ENCODE measurements at regions not wholly inside any gene's neighbourhood (a gene's known extent, or its start where the extent isn't known, plus 50 kb on each side); places are given as distances from the start of the nearest gene placed in this dataset.

DNA sequence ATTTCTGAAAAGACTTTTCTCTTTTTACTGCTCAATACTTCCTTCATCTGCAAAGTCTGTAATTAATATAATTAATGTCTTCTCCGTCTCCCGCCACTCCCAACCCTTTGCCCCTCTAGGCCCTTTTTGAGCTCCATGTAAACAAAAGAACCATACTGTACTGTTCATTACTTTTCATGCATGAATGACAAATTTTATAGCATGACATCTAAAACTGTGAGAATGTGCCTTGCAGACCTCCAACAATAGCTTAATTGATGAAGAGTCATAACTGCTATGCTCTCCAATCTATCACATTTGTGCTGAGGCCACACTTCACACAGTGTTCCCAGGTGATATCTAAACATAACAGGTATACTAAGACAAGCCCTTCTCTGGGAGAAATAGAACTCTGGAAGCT is 1122.7 kb upstream of the ATXN7L3B start:
- Mint-ChIP-seq H3K4me3 (ENCODE audit: unreplicated experiment) (no peak overlapping the region), H3K27ac (ENCODE audit: low read depth, unreplicated experiment) (no peak overlapping the region), H3K27me3 (ENCODE audit: insufficient read depth, unreplicated experiment) (no peaks in the 10 kb centered on the region), H3K9me3 (ENCODE audit: unreplicated experiment) (peaks cover 20% of the 10 kb centered on the region), H3K4me1 (ENCODE audit: insufficient read depth, unreplicated experiment) (no peaks in the 10 kb centered on the region), H3K36me3 (ENCODE audit: insufficient read depth, unreplicated experiment) (no peaks in the 10 kb centered on the region)
- ChIA-PET POLR2A (no interaction called here), CTCF (no interaction called here)
- TF ChIP-seq, protein P1, sequence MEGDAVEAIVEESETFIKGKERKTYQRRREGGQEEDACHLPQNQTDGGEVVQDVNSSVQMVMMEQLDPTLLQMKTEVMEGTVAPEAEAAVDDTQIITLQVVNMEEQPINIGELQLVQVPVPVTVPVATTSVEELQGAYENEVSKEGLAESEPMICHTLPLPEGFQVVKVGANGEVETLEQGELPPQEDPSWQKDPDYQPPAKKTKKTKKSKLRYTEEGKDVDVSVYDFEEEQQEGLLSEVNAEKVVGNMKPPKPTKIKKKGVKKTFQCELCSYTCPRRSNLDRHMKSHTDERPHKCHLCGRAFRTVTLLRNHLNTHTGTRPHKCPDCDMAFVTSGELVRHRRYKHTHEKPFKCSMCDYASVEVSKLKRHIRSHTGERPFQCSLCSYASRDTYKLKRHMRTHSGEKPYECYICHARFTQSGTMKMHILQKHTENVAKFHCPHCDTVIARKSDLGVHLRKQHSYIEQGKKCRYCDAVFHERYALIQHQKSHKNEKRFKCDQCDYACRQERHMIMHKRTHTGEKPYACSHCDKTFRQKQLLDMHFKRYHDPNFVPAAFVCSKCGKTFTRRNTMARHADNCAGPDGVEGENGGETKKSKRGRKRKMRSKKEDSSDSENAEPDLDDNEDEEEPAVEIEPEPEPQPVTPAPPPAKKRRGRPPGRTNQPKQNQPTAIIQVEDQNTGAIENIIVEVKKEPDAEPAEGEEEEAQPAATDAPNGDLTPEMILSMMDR (IDR thresholded peaks at IDR 0.05; ENCODE audit: unreplicated experiment): no peak
- intact Hi-C loops (cut with micrococcal nuclease): no loop called here
- no TSS peak for BruUV-seq (replicated peaks)
- no peak for DNase-seq (ENCODE audit: unreplicated experiment)

DNA sequence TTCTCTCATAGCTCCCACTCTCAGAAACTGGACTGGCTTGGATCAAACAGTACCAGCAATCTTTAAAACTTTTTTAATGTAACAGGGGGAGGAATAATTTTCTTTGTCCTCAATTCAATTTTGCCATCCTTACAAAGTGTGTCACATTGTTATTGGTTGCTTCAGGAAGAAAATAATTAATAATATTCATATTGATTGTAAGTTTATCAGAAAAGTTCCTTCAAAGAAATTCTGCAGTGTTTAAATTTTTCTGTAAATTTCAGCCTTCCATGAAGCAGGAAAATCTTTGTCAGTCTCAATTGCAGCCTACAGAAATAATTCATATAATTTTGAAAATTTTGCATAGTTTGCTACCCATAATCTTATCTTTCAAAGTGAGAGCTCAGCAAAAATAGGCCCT is 1119.1 kb upstream of the ATXN7L3B start:
- TF ChIP-seq, protein P1 (IDR thresholded peaks at IDR 0.05; ENCODE audit: unreplicated experiment): no peak
- no peak for DNase-seq (ENCODE audit: unreplicated experiment)
- Mint-ChIP-seq H3K36me3 (ENCODE audit: insufficient read depth, unreplicated experiment) (no peaks in the 10 kb centered on the region), H3K4me1 (ENCODE audit: insufficient read depth, unreplicated experiment) (peaks cover 7% of the 10 kb centered on the region), H3K9me3 (ENCODE audit: unreplicated experiment) (peaks cover 17% of the 10 kb centered on the region), H3K4me3 (ENCODE audit: unreplicated experiment) (no peak overlapping the region), H3K27ac (ENCODE audit: low read depth, unreplicated experiment) (no peak overlapping the region), H3K27me3 (ENCODE audit: insufficient read depth, unreplicated experiment) (no peaks in the 10 kb centered on the region)
- intact Hi-C loops (cut with micrococcal nuclease): no loop called here
- POLR2A ChIA-PET: interaction anchor here (0.6 kb wide), 1 partner anchor 14 kb away, joined by 3 read pairs; no protein-coding TSS in a partner anchor
- BruUV-seq (replicated peaks): no TSS peak
- CTCF ChIA-PET: no interaction called here

DNA sequence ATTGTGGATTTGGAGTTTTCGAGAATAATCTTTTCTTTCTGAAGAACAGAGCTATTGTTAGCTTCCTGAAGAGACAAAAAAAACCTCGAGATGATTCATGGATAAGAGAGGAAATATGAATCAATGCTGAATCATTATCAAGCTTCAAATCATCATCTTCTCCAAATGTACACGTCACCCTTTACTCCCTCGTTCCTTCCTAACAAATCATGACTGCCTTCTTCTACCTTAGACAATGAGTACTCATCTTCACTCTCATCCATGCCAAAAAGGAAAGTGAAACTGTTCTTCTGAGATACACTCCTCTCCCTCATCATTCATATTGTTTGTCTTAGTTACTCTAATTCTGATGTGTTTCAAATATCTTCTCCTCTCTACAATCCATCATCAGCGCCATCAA is 1115.8 kb upstream of the ATXN7L3B start:
- intact Hi-C loops (cut with micrococcal nuclease): no loop called here
- Mint-ChIP-seq H3K27ac (ENCODE audit: low read depth, unreplicated experiment) (peak overlapping the region; percentile 52), H3K4me1 (ENCODE audit: insufficient read depth, unreplicated experiment) (peaks cover 7% of the 10 kb centered on the region), H3K27me3 (ENCODE audit: insufficient read depth, unreplicated experiment) (no peaks in the 10 kb centered on the region), H3K36me3 (ENCODE audit: insufficient read depth, unreplicated experiment) (no peaks in the 10 kb centered on the region), H3K4me3 (ENCODE audit: unreplicated experiment) (peak overlapping the region; percentile 39), H3K9me3 (ENCODE audit: unreplicated experiment) (peaks cover 8% of the 10 kb centered on the region)
- ChIA-PET CTCF (no interaction called here), POLR2A (interaction anchor here (1.7 kb wide), 1 partner anchor 14 kb away, joined by 5 read pairs; no protein-coding TSS in a partner anchor)
- TF ChIP-seq, protein P1 (IDR thresholded peaks at IDR 0.05; ENCODE audit: unreplicated experiment): no peak
- TSS peak; percentile 36 for BruUV-seq (replicated peaks)
- peak; percentile 57 for DNase-seq (ENCODE audit: unreplicated experiment)

DNA sequence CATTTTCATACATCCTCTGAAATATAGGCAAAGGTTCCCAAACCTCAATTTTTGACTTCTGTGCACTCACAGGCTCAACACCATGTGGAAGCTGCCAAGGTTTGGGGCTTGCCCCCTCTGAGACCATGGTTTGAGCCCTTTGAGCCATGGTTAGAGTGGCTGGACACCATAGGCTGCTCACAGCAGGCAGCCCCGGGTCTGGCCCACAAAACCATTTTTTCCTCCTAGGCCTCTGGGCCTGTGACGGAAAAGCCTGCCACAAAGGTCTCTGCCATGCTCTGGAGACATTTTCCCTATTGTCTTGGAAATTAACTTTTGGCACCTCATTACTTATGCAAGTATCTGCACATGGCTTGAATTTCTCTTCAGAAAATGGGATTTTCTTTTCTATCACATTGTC is 1113.2 kb upstream of the ATXN7L3B start:
- intact Hi-C loops (cut with micrococcal nuclease): no loop called here
- no peak overlapping the region for H3K4me3 Mint-ChIP-seq (ENCODE audit: unreplicated experiment)
- DNase-seq (ENCODE audit: unreplicated experiment): no peak
- H3K4me1 Mint-ChIP-seq (ENCODE audit: insufficient read depth, unreplicated experiment): peaks cover 7% of the 10 kb centered on the region
- no TSS peak for BruUV-seq (replicated peaks)
- TF ChIP-seq, protein P1 (IDR thresholded peaks at IDR 0.05; ENCODE audit: unreplicated experiment): no peak
- H3K9me3 Mint-ChIP-seq (ENCODE audit: unreplicated experiment): peaks cover 8% of the 10 kb centered on the region
- no peaks in the 10 kb centered on the region for H3K27me3 Mint-ChIP-seq (ENCODE audit: insufficient read depth, unreplicated experiment)
- no peak overlapping the region for H3K27ac Mint-ChIP-seq (ENCODE audit: low read depth, unreplicated experiment)
- no peaks in the 10 kb centered on the region for H3K36me3 Mint-ChIP-seq (ENCODE audit: insufficient read depth, unreplicated experiment)
- CTCF ChIA-PET: no interaction called here
- POLR2A ChIA-PET: no interaction called here
